ENCODE measurements at regions not wholly inside any gene's neighbourhood (a gene's known extent, or its start where the extent isn't known, plus 50 kb on each side); places are given as distances from the start of the nearest gene placed in this dataset.

DNA sequence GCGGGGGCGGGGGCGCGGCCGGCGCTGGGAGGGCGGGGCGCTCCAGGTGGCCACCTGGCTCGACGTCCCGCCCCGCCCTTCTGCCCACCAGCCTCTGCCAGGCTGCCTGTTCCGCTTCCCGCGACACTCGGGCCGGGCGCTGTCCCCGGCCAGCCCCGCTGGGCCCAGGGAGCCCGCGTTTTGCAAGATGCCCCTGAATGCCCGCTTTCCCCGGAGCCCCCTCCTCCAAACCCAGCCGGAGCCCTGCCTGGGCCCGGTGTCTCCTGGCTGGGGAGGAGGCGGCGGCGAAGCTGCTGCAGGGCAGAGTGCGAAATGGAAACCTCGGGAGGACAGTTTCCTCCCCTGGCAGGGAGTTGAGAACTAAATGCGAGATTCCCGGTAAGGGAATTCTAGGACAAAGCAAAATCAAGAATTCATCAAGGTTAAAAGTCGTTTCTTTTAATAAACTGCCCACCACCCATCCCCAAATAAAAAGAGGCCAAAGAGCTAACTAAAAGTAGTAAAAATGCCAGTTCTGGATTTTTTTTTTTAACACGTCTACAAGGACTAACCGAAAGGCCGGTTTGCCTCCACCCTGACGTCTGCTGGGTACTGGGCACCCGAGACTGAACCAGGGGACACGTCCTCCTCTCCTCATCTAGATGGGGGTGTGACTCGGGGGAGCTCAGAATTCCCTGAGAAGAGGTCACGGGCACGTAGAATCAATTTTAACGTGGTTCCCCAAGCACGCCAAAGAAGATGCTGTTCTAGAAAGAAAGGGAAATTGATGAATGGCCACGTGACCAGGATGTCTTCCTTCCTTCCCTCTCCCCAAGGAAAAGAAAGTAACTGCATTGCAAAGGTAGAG lies 200.4 kb upstream of the NFE2L3 start:
- DNase-seq (ENCODE audit: low spot score) = no peak
- Histone ChIP-seq H3K27ac (peak overlapping the region in 1 of 2 donors; percentile 59), H3K4me3 (peak overlapping the region; percentile 91)
- TF ChIP-seq, protein P1, sequence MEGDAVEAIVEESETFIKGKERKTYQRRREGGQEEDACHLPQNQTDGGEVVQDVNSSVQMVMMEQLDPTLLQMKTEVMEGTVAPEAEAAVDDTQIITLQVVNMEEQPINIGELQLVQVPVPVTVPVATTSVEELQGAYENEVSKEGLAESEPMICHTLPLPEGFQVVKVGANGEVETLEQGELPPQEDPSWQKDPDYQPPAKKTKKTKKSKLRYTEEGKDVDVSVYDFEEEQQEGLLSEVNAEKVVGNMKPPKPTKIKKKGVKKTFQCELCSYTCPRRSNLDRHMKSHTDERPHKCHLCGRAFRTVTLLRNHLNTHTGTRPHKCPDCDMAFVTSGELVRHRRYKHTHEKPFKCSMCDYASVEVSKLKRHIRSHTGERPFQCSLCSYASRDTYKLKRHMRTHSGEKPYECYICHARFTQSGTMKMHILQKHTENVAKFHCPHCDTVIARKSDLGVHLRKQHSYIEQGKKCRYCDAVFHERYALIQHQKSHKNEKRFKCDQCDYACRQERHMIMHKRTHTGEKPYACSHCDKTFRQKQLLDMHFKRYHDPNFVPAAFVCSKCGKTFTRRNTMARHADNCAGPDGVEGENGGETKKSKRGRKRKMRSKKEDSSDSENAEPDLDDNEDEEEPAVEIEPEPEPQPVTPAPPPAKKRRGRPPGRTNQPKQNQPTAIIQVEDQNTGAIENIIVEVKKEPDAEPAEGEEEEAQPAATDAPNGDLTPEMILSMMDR (IDR thresholded peaks at IDR 0.05) = no peak

DNA sequence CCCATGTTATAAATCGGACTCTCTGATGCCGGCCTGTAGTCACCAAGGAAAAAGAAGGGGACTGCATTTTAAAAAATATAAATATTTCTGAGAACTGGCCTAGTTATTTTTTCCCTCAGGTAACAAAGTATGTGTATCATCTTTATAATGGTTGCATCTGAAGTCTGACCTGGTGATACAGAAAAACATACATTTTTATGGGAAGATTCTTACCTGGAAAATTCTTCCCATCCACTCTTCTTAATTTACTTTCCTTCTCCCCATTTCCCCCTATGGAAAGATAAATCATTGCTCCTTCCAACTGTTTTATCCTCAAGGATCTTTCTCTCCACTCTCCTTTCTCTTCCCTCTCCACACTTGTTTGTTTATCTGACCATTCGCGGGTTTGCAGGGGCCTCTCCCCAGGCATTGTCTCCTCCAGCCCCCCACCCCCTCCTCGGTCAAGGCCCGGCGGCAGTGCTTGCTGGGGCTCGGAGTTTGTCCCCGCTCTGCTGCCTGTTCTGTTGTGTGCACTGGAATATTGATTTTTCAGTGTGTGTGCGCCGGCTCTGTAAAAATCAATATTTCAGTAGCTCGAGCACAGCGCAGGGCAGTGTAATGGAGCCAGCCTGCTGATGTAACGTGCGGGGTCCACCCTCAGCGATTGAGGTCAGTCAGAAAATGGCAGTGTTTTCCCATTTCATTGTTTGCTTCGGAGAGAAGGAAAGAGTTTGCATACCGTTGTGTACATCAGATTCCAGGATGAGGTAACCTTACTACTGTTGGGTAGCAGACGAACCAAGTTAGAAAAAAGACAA lies 199.5 kb upstream of the NFE2L3 start:
- H3K27ac ChIP-seq = no peak overlapping the region
- no peak overlapping the region for H3K4me3 ChIP-seq
- TF ChIP-seq, protein P1 (IDR thresholded peaks at IDR 0.05) = no peak
- DNase-seq (ENCODE audit: low spot score) = no peak

DNA sequence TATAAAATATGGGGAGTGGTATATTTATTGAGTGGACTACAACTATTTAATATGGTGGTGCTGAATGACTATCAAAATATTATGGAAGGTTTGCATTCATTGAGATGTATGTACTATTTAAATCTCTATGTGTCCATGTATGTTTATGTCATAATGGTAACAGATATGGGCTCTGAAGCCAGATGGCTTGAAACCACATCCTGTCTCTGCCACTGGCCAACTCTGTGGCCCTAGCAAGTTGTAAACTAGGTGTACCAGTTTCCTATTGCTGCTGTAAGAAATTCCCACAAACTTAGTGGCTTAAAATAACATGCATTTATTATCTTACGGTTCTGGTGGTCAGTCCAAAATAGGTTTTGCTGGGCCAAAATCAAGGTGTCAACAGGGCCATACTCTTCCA lies 198.1 kb upstream of the NFE2L3 start:
- no peak for DNase-seq (ENCODE audit: low spot score)
- TF ChIP-seq, protein P1 (IDR thresholded peaks at IDR 0.05) = no peak
- no peak overlapping the region for H3K27ac ChIP-seq
- no peak overlapping the region for H3K4me3 ChIP-seq

GRCh38 chr7:25954395-25954794 lies 197.6 kb upstream of the NFE2L3 start:
- no peak overlapping the region for H3K4me3 ChIP-seq
- DNase-seq (ENCODE audit: low spot score) = no peak
- H3K27ac ChIP-seq = no peak overlapping the region
- TF ChIP-seq, protein P1 (IDR thresholded peaks at IDR 0.05) = no peak

- Histone ChIP-seq H3K27ac (no peak overlapping the region), H3K4me3 (no peak overlapping the region)
- DNase-seq (ENCODE audit: low spot score) = no peak
- TF ChIP-seq, protein P1 (IDR thresholded peaks at IDR 0.05) = no peak
These were observed 192.7 kb upstream of the NFE2L3 start for GRCh38 chr7:25959168-25959734.

DNA sequence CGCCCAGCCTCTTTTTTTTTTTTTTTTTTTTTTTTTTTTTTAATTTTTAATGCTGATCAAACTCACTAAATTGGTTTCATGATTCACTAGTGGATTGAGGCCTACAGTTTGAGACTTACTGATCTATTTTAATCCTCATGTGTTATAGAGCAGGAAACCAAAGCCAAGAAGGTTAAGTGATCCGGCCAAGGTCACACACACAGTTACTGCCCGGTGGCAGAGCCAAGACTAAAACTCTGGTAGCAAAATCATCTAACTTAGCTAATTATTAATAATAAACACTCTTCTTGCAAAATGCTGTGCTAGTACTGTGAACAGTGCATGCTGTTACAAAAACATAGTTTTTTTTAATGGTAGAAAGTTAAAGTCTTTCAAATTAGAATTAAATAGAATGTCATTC lies 188.3 kb upstream of the NFE2L3 start:
- no peak for DNase-seq (ENCODE audit: low spot score)
- Histone ChIP-seq H3K4me3 (no peak overlapping the region), H3K27ac (no peak overlapping the region)
- TF ChIP-seq, protein P1 (IDR thresholded peaks at IDR 0.05) = no peak
